HG03045 (cell line): ENCODE measurements at regions not wholly inside any gene's neighbourhood (a gene's known extent, or its start where the extent isn't known, plus 50 kb on each side); places are given as distances from the start of the nearest gene placed in this dataset.

Experiments
- ATAC-seq: cut with Tn5 transposase; IDR thresholded peaks from one replicate; pipeline ENCODE4 v1.9.1; 2021; ENCODE audit warnings: mild to moderate bottlenecking, moderate library complexity; ENCODE audit not compliant: unreplicated experiment

DNA sequence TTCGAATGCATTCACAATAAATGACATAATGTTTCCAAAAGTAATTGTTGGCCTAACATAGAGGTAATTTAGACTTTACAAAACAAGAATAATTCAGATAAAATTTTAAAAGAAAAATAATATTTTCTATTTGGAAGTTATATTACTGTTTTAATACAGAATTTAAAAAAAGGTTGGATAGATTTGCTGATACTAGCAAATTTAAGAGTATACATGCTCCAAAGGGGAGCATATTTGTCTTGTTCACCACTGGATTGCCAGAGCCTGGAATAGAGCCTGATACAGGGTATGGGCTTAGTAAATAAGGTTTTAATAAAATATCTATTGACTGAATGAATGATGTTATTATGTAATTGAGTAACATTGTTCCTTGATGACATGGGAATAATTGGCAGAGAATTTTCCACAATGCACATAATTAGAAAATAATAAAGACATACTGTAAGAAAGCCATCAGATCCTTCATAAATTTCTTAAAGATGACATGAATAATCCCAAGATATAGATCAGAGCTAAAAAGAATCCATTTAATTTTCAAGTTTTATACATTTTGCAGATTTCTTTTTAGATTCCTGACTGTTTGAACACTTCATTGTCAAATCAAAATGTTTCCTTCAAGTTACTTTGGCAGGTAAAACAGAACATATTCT, 305.3 kb downstream of the SLC6A15 start:
- ATAC-seq: no peak

DNA sequence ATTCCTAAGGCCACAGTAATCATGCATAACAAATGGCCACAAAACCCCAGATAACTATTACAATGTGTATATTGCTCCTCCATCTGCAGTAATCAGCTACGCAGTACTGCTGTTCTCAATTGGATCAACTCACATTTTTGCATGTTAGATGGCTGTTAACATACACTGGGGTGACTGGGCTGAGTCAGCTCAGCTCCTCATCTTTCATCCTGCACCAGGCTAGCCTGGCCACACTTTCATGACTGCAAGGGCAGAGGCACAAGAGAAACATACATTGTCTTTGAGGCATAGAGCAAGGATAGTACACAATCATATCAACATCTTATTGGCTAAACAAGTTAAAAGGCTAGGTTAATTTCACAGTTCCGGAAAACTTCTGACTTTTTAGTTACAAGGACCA, 306.6 kb downstream of the SLC6A15 start:
- no peak for ATAC-seq

DNA sequence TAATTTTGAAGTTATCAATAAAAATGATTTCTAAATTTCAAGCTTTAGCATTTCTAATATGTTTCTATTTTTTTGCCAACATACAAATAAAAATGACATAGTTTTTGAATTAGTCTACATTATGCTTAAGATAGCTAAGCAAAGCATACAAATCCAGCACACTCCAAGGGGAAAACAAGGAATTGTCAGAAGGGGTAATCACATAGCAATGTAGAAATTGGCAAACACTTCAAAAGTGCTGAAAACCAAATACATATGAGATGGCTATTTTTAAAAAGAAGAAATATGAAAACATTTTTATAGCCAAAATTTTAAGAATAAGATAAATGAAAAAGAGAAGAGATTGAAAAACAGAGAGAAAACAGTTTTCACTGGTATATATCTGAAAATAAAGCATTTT, 308.0 kb downstream of the SLC6A15 start:
- no peak for ATAC-seq

DNA sequence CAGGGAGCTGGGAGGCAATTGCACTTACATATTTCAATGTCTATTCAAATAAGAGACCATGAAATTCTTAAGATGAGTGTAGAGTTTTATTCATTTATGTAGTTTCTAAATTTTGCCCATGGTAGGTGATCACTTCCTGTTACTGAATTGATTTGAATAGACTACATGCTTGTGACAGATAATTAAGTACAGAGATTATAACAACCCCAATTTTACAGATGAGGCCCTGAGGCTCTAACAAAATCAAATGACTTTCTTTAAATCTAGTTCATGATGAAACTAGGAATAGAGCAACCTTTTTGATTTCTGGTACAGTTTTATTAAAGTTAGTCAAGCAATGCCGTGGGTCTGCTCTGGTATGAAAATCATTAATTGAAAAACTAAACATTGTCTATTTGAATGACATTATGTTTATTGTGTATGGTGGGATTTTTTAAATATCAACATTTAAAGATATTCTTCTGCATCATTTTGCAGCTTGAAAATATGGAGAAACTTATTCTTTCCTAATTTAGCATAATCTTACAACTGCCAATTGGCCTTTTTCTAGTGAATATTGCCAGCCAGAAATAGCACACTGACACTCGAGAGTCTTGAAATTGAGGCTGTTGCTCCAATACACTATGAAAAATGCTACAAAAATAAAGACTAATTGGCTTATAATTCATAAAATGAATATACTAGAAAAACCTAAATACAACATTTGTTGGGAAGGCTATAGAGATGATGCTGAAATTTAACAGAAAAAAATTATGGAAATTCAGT, 308.9 kb downstream of the SLC6A15 start:
- no peak for ATAC-seq

DNA sequence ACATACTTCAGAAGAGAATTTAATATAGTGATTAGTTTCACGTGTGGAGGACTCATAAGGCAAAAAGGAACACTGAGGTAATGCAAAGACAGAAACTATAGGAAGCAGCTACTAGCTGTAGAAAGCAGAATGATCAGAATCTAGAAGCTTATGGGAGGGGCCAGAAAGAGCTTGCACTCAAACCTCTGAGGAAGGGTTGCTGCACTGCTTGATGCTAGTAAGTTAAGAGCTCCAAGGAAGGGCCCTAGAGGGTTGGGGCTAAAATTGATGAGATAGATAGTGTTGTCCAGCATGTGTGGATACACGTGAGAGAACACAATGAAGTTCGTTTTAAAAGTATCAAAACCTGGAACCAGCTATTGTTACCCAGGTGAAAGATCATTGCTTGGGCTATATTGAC, 311.1 kb downstream of the SLC6A15 start:
- no peak for ATAC-seq

DNA sequence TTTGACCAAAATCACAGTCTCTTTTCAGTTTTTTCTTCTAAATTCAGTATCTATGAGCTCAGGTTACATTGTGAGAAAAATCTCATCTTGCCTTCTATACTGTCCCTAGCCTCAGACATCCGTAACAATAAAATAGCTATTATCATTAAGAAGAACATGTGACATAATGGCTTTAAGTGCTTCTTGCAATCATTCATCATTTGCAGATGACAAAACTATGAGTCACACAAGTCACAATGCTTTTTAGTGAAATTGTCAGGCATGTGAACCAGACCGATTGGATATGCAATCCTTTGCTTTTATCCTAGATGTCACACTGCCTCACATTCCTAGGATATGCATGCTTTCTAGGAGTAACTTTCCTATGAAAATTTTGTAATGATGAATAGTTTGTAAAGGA, 313.1 kb downstream of the SLC6A15 start:
- no peak for ATAC-seq

DNA sequence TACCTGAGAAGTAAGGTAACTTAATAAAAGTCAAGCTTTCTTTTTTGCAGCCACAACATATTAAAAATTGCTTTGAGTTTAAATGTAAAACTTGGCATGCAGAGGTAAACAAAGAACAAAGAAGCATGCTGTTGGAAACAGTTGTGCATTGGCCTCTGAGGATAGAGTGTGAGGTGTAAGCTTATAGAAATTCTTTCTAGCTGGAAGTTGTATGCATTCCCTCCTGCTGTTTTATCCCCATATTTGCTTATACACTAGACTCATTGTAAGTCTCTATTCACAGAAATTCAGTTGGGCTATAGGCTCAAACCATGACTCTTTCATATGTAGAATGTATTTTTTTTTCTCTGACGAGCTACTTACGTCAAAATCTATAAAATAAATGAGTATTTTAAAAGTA, 316.3 kb downstream of the SLC6A15 start:
- no peak for ATAC-seq

DNA sequence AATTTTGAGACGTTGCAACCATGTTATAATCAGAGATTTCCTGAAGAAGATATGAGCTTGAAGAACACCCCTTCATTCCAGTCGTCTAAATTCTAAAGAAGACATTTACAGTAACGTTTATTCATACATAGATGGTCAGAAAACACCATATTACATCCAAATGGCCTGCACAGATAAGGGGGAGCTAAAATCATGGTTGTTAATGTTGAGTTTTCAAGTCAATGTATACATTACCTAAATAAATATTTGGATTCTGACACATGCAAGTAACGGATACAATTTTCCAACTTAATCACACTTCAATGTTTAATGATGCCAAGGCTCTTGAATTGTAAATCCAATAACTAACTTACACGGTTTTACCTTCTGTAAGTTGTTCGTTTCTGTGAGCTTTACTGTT, 318.4 kb downstream of the SLC6A15 start:
- no peak for ATAC-seq

DNA sequence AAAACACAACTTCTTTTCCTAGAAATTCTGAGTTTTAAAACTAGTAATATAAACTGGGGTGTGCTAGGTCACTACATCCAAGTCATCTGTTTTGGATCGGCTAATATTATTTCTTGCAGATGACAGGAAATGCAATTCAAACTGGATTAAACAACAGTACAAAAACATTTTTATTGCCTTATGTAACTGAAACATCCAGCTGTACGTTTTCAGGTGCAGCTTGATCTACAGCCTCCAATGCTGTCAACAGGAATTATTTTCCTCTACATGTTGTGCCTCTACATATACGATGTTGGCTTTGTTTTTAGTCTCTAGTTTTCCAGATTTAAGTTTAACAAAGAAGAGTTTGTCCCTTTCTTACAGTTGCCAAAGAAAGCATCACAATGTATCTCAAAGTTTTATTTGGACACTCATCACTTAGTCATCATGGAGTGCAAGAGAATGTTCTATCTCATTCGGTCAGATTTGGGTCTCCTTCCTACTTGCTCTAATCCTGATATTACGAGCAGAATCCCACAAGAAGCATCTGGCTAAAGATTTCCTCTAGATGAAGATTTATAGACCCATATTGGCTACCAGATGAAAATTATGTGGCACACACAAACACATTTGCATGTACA, 326.7 kb downstream of the SLC6A15 start:
- no peak for ATAC-seq

DNA sequence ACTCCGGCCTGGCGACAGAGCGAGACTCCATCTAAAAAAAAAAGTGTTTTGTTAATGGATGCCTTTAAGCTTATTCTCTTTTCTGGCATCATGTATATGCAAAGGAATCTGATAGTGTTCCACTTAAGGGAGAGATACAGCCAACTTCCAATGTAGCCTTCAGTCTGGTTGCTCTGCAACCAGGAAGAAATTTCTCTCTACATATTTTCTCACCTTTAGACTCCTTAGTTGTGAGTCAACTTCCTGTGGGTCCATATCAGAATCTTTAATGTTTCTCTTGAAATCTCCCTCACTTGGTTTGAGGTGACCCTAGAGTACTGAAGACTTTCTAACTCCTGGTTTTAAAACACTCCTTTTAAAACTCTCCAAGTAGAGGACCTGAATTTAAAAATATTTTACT, 340.4 kb downstream of the SLC6A15 start:
- ATAC-seq: no peak

DNA sequence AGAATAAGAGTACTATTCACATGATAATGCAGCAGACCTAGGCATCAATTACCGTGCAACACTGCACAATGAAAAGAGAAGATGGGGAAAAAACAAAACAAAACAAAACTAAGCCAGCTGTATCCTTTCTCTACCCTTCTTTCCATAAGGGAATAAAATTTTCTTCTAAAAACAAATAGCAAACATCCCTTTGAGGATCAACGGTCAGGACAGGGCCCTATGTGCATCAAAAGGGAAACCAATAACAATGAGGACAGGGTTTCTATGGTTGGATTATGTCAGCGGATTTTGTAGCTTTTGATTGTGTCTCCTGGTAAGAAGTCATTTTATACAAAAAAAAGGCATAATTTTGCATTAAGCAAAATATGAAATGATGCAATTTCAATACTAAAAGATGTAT, 350.3 kb downstream of the SLC6A15 start:
- ATAC-seq: no peak

DNA sequence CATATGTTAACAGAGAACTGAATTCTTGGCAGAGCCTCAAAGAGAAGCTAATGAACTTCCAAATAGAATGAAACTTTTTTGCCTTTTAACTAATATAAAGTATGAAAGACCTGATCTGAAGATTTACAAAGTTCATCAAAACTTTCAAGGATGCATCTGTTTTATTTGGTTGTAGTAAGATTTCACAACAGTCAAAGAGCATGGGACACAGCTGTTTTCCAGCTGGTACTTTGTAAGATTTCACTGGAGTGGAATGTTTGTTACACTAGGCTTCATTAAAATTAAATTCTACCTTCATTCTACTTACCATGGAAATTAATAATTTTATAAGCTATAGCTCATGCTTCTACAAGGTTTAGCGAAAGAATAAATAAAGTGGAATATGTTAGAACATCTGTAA, 351.2 kb downstream of the SLC6A15 start:
- no peak for ATAC-seq

DNA sequence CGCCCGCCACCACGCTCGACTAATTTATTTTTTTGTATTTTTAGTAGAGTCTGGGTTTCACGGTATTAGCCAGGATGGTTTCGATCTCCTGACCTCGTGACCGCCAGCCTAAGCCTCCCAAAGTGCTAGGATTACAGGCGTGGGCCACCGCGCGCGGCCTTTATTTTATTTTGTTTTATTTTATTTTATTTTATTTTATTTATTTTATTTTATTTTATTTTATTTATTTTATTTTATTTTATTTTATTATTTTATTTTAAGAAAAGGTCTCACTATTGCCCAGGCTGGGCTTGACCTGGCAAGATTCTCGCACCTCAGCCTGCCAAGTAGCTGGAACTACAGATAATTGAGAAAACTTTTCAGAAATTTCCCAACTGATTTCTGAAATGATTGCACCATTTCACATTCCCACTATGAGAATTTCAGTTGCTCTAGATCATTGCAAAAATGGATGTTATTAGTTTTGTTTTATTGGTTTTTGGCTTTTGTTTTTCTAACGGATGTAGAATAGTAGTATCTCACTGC, 358.3 kb downstream of the SLC6A15 start:
- no peak for ATAC-seq

DNA sequence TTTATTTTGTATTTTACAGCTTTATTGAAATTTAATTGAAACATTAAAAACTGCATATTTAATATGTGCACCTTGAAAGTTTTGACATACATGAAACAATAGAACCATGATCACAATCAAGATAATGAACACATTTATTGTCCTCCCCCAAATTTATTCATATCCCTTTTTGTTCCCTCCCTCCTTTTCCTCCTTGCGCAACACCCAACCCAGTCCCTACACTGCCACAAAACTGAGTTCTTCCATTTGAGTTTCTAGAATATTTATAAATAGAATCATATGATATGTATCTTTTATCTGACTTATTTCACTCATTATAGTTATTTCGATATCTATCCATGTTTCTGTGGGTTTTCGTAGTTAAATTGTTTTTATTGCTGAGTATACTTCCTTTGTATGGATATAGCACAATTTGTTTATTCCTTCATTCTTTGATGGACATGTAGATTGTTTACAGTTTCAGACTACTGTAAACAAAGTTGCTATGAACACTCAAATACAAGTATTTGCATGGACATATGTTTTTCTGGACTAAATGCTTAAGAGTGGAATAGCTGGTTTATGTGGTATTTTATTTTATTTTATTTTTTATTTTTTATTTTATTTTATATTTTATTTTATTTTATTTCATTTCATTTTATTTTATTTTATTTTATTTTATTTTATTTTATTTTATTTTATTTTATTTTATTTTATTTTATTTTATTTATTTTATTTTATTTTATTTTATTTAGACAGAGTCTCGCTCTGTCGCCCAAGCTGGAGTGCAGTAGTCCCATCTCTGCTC, 359.1 kb downstream of the SLC6A15 start:
- no peak for ATAC-seq

DNA sequence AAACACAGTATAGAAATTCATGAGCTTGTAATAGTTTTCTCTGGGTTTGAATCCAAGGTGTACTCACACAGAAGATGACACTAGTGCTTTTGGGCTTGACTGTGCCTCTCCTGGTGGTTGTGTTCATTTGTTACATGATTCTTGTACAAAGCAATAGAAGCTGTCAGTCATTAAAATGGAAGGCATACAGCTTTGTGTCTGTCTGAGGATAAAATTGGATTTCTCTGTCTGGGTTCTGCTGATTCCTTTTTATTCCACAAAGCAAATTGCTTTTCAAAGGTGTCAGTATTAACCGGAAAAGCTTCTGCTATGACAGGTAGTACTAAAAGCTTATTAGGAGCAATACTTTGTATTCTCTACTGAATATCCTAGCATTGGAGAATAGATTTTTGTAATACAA, 361.2 kb downstream of the SLC6A15 start:
- ATAC-seq: no peak

DNA sequence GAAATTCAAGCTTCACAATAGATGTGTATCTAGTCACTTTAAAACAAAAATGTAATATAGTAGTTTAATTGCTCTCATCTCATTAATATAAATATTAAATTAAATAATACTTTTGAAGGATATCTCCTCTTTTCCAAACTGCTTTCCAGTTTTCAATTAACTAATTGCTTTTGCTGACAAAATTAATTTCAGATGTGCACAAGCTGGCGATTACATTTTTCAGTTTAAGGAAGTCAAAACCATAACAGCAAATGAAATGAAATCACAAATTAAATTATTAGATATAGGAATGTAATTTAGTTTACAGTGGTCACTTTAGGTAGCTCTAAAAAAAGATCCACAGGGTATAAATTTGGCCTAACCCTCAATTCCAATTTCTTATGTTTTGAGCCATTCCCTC, 362.1 kb downstream of the SLC6A15 start:
- no peak for ATAC-seq

DNA sequence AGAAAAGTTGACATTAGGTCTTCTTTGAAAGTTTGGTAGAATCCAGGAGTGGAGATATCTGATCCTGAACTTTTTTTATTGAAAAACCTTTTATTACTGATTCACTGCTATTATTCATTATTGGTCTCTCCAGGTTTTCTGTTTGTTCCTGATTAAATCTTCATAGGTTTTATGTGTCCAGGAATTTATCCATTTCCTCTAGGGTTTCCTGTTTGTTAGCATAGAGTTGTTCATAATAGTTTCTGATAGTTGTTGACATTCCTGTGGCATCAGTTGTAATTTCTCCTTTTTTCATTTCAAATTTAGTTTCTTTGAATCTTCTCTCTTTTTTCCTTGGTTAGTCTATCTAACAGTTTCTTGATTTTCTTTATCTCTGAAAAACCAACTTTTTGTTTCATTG, 370.3 kb downstream of the SLC6A15 start:
- ATAC-seq: no peak

DNA sequence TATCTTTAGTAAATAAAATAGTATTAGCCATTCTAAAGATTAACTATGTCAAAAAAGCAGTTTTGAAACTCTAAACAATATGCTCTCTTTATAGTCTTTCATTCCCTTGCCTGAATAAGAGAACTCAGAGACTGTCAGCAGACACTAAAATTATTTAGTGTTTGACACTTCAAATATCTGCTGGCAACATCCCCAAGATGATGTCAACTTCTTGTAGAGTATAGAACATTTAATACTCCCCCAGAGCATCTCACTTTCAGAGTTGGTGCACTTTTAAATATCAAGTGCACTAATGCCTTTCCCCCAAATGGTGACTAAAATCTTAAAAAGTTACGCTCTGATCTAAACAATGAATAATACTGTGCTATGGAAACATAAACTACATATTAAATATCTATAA, 374.9 kb downstream of the SLC6A15 start:
- no peak for ATAC-seq

DNA sequence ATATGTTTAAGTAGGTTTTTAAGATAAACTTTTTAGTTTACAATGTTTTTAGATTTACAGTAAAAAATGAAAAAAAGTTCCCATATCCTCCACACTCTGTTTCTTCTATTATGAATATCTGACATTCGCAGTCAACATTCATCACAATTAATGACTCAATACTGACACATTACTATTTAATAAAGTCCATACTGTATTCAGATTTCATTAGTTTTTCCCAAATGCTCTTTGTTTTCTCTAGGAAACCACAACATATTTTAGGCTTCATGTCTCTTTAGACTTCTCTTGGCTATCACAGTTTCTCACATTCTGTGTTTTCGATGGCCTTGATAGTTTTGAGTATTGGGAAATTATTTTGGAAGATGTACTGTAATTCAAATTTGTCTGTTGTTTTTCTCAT, 399.8 kb downstream of the SLC6A15 start:
- ATAC-seq: no peak

DNA sequence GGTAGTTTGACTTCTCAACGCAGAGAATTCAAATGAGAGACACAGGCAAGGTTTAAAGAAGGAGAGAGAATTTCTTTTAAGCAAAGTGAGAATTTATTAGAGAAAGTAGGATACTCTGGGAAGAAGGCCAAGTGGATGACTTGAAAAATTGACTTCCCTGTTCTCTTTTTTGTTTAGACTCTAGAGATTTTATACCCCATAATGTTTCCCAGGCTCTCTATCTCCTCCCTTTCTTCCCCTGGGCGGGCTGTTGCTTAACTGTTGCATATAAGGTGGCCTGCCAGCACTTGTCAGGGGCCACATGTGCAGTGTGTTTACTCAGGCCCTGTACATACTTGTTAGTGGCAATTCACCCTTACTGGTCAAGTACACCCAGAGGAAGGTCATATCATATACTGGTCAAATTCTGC, 403.7 kb downstream of the SLC6A15 start:
- no peak for ATAC-seq
